IMR-90 (cell line): ENCODE measurements at regions not wholly inside any gene's neighbourhood (a gene's known extent, or its start where the extent isn't known, plus 50 kb on each side); places are given as distances from the start of the nearest gene placed in this dataset.
"Not testable (repeated sequence)": the region's sequence is repeated elsewhere in the genome, so short reads cannot be mapped to it uniquely, and the experiment has no call there.

Experiments used
- CEBPB ChIP-seq: IDR thresholded peaks from 2 replicates; pipeline ENCODE4 v1.6.1; 2012; ENCODE audit warnings: low read depth, low read length, improper control_type of control experiment
- CHD1 ChIP-seq: IDR thresholded peaks from 2 replicates; pipeline ENCODE4 v1.6.1; 2012; ENCODE audit warnings: low read depth, low read length, improper control_type of control experiment
- MAFK ChIP-seq: IDR thresholded peaks from 2 replicates; pipeline ENCODE4 v1.6.1; 2012; ENCODE audit warnings: low read depth, low read length, improper control_type of control experiment
- MAZ ChIP-seq: IDR thresholded peaks from 2 replicates; pipeline ENCODE4 v1.6.1; 2012; ENCODE audit warnings: low read depth, mild to moderate bottlenecking, low read length, improper control_type of control experiment, moderate library complexity, borderline replicate concordance
- MXI1 ChIP-seq: IDR thresholded peaks from 2 replicates; pipeline ENCODE4 v1.6.1; 2012; ENCODE audit warnings: low read depth, mild to moderate bottlenecking, low read length, moderate library complexity, borderline replicate concordance
- POLR2A ChIP-seq: IDR thresholded peaks from 2 replicates; pipeline ENCODE4 v1.6.1; 2012; ENCODE audit warnings: mild to moderate bottlenecking, low read depth, low read length
- RAD21 ChIP-seq: IDR thresholded peaks from 2 replicates; pipeline ENCODE4 v1.6.1; 2012; ENCODE audit warnings: low read length, improper control_type of control experiment
- RFX5 ChIP-seq: IDR thresholded peaks from 2 replicates; pipeline ENCODE4 v1.8.0; 2012; ENCODE audit warnings: low read depth, mild to moderate bottlenecking, low read length, moderate library complexity
- SMC3 ChIP-seq: fragments of 150-350 bp; IDR thresholded peaks from 2 replicates; pipeline ENCODE4 v1.6.1; 2016; ENCODE audit warnings: low read depth, mild to moderate bottlenecking, antibody characterized with exemption, low read length, moderate library complexity
- TF ChIP-seq, protein P1 (sequence below): conservative IDR thresholded peaks from 2 replicates; pipeline ENCODE4 v1.5.1; 2012; ENCODE audit warnings: mild to moderate bottlenecking, low read depth, low read length, improper control_type of control experiment
- TF ChIP-seq, protein P2 (sequence below): fragments of 150-350 bp; IDR thresholded peaks from 2 replicates; pipeline ENCODE4 v1.6.1; 2017; ENCODE audit warnings: mild to moderate bottlenecking, antibody characterized with exemption, low read length, low read depth
- TF ChIP-seq, protein P3 (sequence below): fragments of 150-350 bp; IDR thresholded peaks from 2 replicates; pipeline ENCODE4 v1.6.1; 2016; ENCODE audit warnings: low read depth, mild to moderate bottlenecking, low read length, moderate library complexity, borderline replicate concordance

DNA sequence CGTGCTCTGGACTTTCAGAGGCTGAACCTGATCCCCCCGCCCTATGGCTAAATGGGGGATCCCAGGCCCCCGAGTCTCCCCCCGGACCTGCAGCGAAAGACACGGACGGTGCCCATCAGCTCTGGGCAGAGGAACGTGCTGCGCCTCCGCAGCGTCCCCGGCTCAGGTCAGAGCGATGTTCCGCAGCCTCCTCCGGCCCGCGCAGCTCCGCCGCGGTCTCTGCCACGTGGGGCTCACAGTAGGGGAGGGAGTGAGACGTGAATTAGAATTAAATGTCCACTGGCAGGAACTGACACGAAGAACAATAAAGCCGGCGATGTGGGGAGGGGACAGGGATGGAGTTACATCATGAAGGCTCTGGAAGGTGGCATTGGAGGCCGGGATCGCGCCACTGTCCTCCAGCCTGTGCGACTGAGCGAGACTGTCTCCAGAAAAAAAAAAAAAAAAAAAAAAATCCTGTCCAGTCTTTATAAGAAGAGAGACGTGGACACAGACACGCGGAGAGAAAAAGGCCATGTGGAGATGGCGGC is 4053.0 kb upstream of the TPTE start:
- TF ChIP-seq, protein P1, sequence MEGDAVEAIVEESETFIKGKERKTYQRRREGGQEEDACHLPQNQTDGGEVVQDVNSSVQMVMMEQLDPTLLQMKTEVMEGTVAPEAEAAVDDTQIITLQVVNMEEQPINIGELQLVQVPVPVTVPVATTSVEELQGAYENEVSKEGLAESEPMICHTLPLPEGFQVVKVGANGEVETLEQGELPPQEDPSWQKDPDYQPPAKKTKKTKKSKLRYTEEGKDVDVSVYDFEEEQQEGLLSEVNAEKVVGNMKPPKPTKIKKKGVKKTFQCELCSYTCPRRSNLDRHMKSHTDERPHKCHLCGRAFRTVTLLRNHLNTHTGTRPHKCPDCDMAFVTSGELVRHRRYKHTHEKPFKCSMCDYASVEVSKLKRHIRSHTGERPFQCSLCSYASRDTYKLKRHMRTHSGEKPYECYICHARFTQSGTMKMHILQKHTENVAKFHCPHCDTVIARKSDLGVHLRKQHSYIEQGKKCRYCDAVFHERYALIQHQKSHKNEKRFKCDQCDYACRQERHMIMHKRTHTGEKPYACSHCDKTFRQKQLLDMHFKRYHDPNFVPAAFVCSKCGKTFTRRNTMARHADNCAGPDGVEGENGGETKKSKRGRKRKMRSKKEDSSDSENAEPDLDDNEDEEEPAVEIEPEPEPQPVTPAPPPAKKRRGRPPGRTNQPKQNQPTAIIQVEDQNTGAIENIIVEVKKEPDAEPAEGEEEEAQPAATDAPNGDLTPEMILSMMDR: not testable (repeated sequence)
- not testable (repeated sequence) for TF ChIP-seq POLR2A, MAFK, RFX5, MXI1, RAD21, CHD1, MAZ, CEBPB, SMC3
- TF ChIP-seq, protein P2, sequence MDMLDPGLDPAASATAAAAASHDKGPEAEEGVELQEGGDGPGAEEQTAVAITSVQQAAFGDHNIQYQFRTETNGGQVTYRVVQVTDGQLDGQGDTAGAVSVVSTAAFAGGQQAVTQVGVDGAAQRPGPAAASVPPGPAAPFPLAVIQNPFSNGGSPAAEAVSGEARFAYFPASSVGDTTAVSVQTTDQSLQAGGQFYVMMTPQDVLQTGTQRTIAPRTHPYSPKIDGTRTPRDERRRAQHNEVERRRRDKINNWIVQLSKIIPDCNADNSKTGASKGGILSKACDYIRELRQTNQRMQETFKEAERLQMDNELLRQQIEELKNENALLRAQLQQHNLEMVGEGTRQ: not testable (repeated sequence)
- TF ChIP-seq, protein P3, sequence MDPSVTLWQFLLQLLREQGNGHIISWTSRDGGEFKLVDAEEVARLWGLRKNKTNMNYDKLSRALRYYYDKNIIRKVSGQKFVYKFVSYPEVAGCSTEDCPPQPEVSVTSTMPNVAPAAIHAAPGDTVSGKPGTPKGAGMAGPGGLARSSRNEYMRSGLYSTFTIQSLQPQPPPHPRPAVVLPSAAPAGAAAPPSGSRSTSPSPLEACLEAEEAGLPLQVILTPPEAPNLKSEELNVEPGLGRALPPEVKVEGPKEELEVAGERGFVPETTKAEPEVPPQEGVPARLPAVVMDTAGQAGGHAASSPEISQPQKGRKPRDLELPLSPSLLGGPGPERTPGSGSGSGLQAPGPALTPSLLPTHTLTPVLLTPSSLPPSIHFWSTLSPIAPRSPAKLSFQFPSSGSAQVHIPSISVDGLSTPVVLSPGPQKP: not testable (repeated sequence)
